ENCODE measurements at regions not wholly inside any gene's neighbourhood (a gene's known extent, or its start where the extent isn't known, plus 50 kb on each side); places are given as distances from the start of the nearest gene placed in this dataset.

DNA sequence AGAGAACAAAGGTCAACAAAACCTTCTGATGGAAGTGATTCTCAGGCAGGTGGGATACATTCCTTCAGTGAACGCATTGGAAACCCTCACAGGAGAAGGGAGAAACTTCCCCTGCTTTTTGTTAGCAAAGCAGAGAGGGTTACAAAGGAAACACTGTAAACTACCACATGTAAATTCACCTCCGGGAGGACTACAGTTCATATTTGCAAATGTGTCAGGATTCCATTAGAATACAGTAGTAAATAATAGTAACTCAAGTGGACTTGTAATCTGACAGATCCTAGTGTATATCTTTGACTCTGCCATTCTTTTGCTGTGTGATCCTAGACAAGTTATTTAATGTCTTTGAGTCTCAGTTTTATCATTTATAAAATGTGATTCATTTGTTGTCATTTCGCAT lies 504.3 kb upstream of the NRP1 start:
- H2AK5ac ChIP-seq (ENCODE audit: low read length, severe bottlenecking), result no peak overlapping the region
- no peaks in the 10 kb centered on the region for H3K79me1 ChIP-seq (replicated peaks; ENCODE audit: low read length, poor library complexity, severe bottlenecking)
- no peak overlapping the region for H3K18ac ChIP-seq (ENCODE audit: low read depth in 1 of 2, low read length in 2 of 2)
- H3K9ac ChIP-seq (ENCODE audit: low read length), result no peak overlapping the region
- H3K27ac ChIP-seq (ENCODE audit: low read length, poor library complexity, severe bottlenecking), result no peak overlapping the region
- no peak overlapping the region for H2BK12ac ChIP-seq (ENCODE audit: low read length in 2 of 2)
- WGBS, result 100% methylated on average over 1 of the region's 3 CpGs
- H3K27me3 ChIP-seq (ENCODE audit: control insufficient read depth in 1 of 2, insufficient read depth in 1 of 2, low read length in 2 of 2), result peaks cover 0 to 3% of the 10 kb centered on the region in 2 experiments
- no peak for DNase-seq
- H4K8ac ChIP-seq (ENCODE audit: low read length), result no peak overlapping the region
- no peak overlapping the region for H2BK5ac ChIP-seq (ENCODE audit: low read depth, low read length, poor library complexity, severe bottlenecking)
- H2AFZ ChIP-seq (ENCODE audit: low read depth, low read length), result no peak overlapping the region
- no peak overlapping the region for H3K4me2 ChIP-seq (ENCODE audit: low read length, poor library complexity, severe bottlenecking)
- no peak overlapping the region for H3K14ac ChIP-seq (ENCODE audit: low read length in 2 of 2)
- no peak overlapping the region for H2BK120ac ChIP-seq (ENCODE audit: low read depth, low read length)
- H3K9me3 ChIP-seq (ENCODE audit: control insufficient read depth, low read length), result no peaks in the 10 kb centered on the region
- no peaks in the 10 kb centered on the region for H3K4me1 ChIP-seq (ENCODE audit: control insufficient read depth, insufficient read depth, low read depth, low read length)
- no peak overlapping the region for H2BK15ac ChIP-seq (ENCODE audit: low read depth, poor library complexity, severe bottlenecking)
- H3K23ac ChIP-seq (ENCODE audit: low read length in 2 of 2), result no peak overlapping the region
- H3K36me3 ChIP-seq (ENCODE audit: control insufficient read depth in 1 of 2, insufficient read depth in 2 of 2, low read depth in 1 of 2, low read length in 2 of 2), result no peaks in the 10 kb centered on the region
- no peak overlapping the region for H4K91ac ChIP-seq (ENCODE audit: low read length)
- no peak overlapping the region for H3K4ac ChIP-seq (ENCODE audit: low read depth in 1 of 2, low read length in 2 of 2)
- no peak overlapping the region for H3K4me3 ChIP-seq (ENCODE audit: insufficient read depth in 1 of 2, low read depth in 1 of 2, low read length in 2 of 2)

DNA sequence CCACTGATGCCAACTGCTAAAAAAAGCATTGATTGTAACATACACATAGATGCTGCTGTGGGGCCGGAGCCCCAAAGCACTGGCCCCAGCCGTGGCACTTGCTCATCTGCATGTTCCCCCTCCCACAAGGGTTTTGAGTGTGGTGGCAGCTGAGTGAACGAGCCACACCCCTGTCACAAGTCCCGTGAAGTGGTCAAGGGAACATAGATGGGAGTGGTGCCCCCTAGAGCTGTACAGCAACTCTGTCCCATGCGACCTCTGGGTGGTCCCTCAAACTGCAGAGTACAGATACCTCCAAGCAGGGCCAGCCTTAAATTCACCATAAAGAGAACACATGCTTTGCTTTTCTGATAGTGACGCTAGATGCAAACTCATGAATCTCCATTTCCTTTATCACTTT lies 503.3 kb upstream of the NRP1 start:
- 89% methylated on average over 5 of the region's 6 CpGs for WGBS

DNA sequence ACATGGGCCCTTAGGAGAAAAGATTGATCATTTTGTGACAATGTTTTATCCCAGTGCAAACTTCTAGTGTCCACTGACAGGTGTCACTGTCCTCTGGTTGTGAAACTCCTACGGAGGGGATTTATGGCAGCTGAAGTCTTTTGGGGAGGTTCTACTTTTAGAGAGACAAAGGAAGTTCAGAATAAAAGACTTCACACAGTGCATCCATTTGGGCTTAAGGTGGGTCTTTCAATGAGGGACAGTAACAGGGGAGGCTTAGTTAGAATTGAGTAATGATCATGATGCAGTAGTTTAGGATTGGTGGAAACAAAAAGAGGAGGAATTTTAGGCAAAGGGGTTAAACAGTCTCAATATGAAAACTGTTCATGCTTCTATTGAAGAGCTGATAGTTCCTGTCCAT lies 501.1 kb upstream of the NRP1 start:
- H3K14ac ChIP-seq (ENCODE audit: low read length in 2 of 2), result no peak overlapping the region
- H2BK12ac ChIP-seq (ENCODE audit: low read length in 2 of 2), result no peak overlapping the region
- H3K9me3 ChIP-seq (ENCODE audit: control insufficient read depth, low read length), result no peaks in the 10 kb centered on the region
- H2AK5ac ChIP-seq (ENCODE audit: low read length, severe bottlenecking), result no peak overlapping the region
- H3K27me3 ChIP-seq (ENCODE audit: control insufficient read depth in 1 of 2, insufficient read depth in 1 of 2, low read length in 2 of 2), result peaks cover 0 to 3% of the 10 kb centered on the region in 2 experiments
- no peak overlapping the region for H4K8ac ChIP-seq (ENCODE audit: low read length)
- H3K79me1 ChIP-seq (replicated peaks; ENCODE audit: low read length, poor library complexity, severe bottlenecking), result no peaks in the 10 kb centered on the region
- no peaks in the 10 kb centered on the region for H3K4me1 ChIP-seq (ENCODE audit: control insufficient read depth, insufficient read depth, low read depth, low read length)
- no peak overlapping the region for H3K4me2 ChIP-seq (ENCODE audit: low read length, poor library complexity, severe bottlenecking)
- no peak overlapping the region for H3K27ac ChIP-seq (ENCODE audit: low read length, poor library complexity, severe bottlenecking)
- H2BK120ac ChIP-seq (ENCODE audit: low read depth, low read length), result no peak overlapping the region
- WGBS, result 85% methylated on average over 1 of the region's 1 CpG
- H2BK15ac ChIP-seq (ENCODE audit: low read depth, poor library complexity, severe bottlenecking), result no peak overlapping the region
- no peak overlapping the region for H3K4ac ChIP-seq (ENCODE audit: low read depth in 1 of 2, low read length in 2 of 2)
- H3K23ac ChIP-seq (ENCODE audit: low read length in 2 of 2), result no peak overlapping the region
- no peak overlapping the region for H3K4me3 ChIP-seq (ENCODE audit: insufficient read depth in 1 of 2, low read depth in 1 of 2, low read length in 2 of 2)
- H3K36me3 ChIP-seq (ENCODE audit: control insufficient read depth in 1 of 2, insufficient read depth in 2 of 2, low read depth in 1 of 2, low read length in 2 of 2), result no peaks in the 10 kb centered on the region
- H4K91ac ChIP-seq (ENCODE audit: low read length), result no peak overlapping the region
- DNase-seq, result no peak
- no peak overlapping the region for H2BK5ac ChIP-seq (ENCODE audit: low read depth, low read length, poor library complexity, severe bottlenecking)
- no peak overlapping the region for H2AFZ ChIP-seq (ENCODE audit: low read depth, low read length)
- no peak overlapping the region for H3K9ac ChIP-seq (ENCODE audit: low read length)
- no peak overlapping the region for H3K18ac ChIP-seq (ENCODE audit: low read depth in 1 of 2, low read length in 2 of 2)

More for the DNA sequence above, 503.3 kb upstream of the NRP1 start:
- peaks cover 0 to 3% of the 10 kb centered on the region in 2 experiments for H3K27me3 ChIP-seq (ENCODE audit: control insufficient read depth in 1 of 2, insufficient read depth in 1 of 2, low read length in 2 of 2)
- H3K18ac ChIP-seq (ENCODE audit: low read depth in 1 of 2, low read length in 2 of 2), result no peak overlapping the region
- H2BK12ac ChIP-seq (ENCODE audit: low read length in 2 of 2), result no peak overlapping the region
- no peak overlapping the region for H4K8ac ChIP-seq (ENCODE audit: low read length)
- no peak overlapping the region for H3K4me2 ChIP-seq (ENCODE audit: low read length, poor library complexity, severe bottlenecking)
- DNase-seq, result no peak
- H3K4me1 ChIP-seq (ENCODE audit: control insufficient read depth, insufficient read depth, low read depth, low read length), result no peaks in the 10 kb centered on the region
- H3K4me3 ChIP-seq (ENCODE audit: insufficient read depth in 1 of 2, low read depth in 1 of 2, low read length in 2 of 2), result no peak overlapping the region
- H2AK5ac ChIP-seq (ENCODE audit: low read length, severe bottlenecking), result no peak overlapping the region
- no peak overlapping the region for H2BK15ac ChIP-seq (ENCODE audit: low read depth, poor library complexity, severe bottlenecking)
- H2BK5ac ChIP-seq (ENCODE audit: low read depth, low read length, poor library complexity, severe bottlenecking), result no peak overlapping the region
- H3K23ac ChIP-seq (ENCODE audit: low read length in 2 of 2), result no peak overlapping the region
- no peaks in the 10 kb centered on the region for H3K9me3 ChIP-seq (ENCODE audit: control insufficient read depth, low read length)
- no peak overlapping the region for H2AFZ ChIP-seq (ENCODE audit: low read depth, low read length)
- no peaks in the 10 kb centered on the region for H3K79me1 ChIP-seq (replicated peaks; ENCODE audit: low read length, poor library complexity, severe bottlenecking)
- H3K4ac ChIP-seq (ENCODE audit: low read depth in 1 of 2, low read length in 2 of 2), result no peak overlapping the region
- no peak overlapping the region for H3K9ac ChIP-seq (ENCODE audit: low read length)
- H3K14ac ChIP-seq (ENCODE audit: low read length in 2 of 2), result no peak overlapping the region
- H4K91ac ChIP-seq (ENCODE audit: low read length), result no peak overlapping the region
- no peak overlapping the region for H2BK120ac ChIP-seq (ENCODE audit: low read depth, low read length)
- H3K36me3 ChIP-seq (ENCODE audit: control insufficient read depth in 1 of 2, insufficient read depth in 2 of 2, low read depth in 1 of 2, low read length in 2 of 2), result no peaks in the 10 kb centered on the region
- no peak overlapping the region for H3K27ac ChIP-seq (ENCODE audit: low read length, poor library complexity, severe bottlenecking)

DNA sequence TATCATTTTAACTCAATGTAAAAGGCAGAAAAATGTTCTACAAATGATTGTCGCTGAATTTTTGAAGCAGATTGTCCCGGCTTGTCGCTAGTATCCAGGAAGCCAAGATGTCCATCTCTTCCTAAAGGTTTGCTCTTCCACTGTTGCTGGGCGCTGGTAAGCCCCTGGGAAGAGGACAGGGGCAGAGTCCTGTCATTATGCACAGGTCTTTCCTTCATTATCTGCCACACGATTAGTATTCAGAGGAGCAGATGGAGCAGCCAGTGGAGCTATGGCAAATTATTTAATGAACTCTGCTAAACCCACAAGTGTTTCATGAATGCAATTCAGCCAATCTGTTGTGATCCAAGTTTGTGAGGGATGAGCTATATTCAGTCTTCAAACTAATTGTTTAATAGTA lies 499.1 kb upstream of the NRP1 start:
- Histone ChIP-seq H3K27me3 (ENCODE audit: control insufficient read depth in 1 of 2, insufficient read depth in 1 of 2, low read length in 2 of 2) (peaks cover 0 to 3% of the 10 kb centered on the region in 2 experiments), H3K4ac (ENCODE audit: low read depth in 1 of 2, low read length in 2 of 2) (no peak overlapping the region), H3K36me3 (ENCODE audit: control insufficient read depth in 1 of 2, insufficient read depth in 2 of 2, low read depth in 1 of 2, low read length in 2 of 2) (no peaks in the 10 kb centered on the region), H3K9me3 (ENCODE audit: control insufficient read depth, low read length) (no peaks in the 10 kb centered on the region), H3K4me1 (ENCODE audit: control insufficient read depth, insufficient read depth, low read depth, low read length) (no peaks in the 10 kb centered on the region), H3K79me1 (replicated peaks; ENCODE audit: low read length, poor library complexity, severe bottlenecking) (no peaks in the 10 kb centered on the region), H4K91ac (ENCODE audit: low read length) (no peak overlapping the region), H2AK5ac (ENCODE audit: low read length, severe bottlenecking) (no peak overlapping the region), H2BK12ac (ENCODE audit: low read length in 2 of 2) (no peak overlapping the region), H2BK15ac (ENCODE audit: low read depth, poor library complexity, severe bottlenecking) (no peak overlapping the region), H3K4me2 (ENCODE audit: low read length, poor library complexity, severe bottlenecking) (no peak overlapping the region), H3K27ac (ENCODE audit: low read length, poor library complexity, severe bottlenecking) (no peak overlapping the region), H2AFZ (ENCODE audit: low read depth, low read length) (no peak overlapping the region), H4K8ac (ENCODE audit: low read length) (no peak overlapping the region), H3K9ac (ENCODE audit: low read length) (no peak overlapping the region), H3K14ac (ENCODE audit: low read length in 2 of 2) (no peak overlapping the region), H2BK120ac (ENCODE audit: low read depth, low read length) (no peak overlapping the region), H3K18ac (ENCODE audit: low read depth in 1 of 2, low read length in 2 of 2) (no peak overlapping the region), H2BK5ac (ENCODE audit: low read depth, low read length, poor library complexity, severe bottlenecking) (no peak overlapping the region), H3K4me3 (ENCODE audit: insufficient read depth in 1 of 2, low read depth in 1 of 2, low read length in 2 of 2) (no peak overlapping the region), H3K23ac (ENCODE audit: low read length in 2 of 2) (no peak overlapping the region)
- no peak for DNase-seq
- WGBS, result 95% methylated on average over 5 of the region's 5 CpGs

Measured in mesenchymal stem cell (in vitro differentiated cells and primary cell).